HEK293 (cell line): ENCODE measurements at regions not wholly inside any gene's neighbourhood (a gene's known extent, or its start where the extent isn't known, plus 50 kb on each side); places are given as distances from the start of the nearest gene placed in this dataset.

Experiments
- CTCF ChIA-PET: fragments of 350-600 bp; formaldehyde crosslinking; extraction: SDS; loops from one replicate; lab custom pipeline; 2021; ENCODE audit warnings: antibody characterized with exemption; lab: Yijun Ruan, JAX
- POLR2A ChIA-PET: fragments of 300-600 bp; formaldehyde crosslinking; extraction: SDS; loops from one replicate; lab custom pipeline; 2020; ENCODE audit warnings: antibody characterized with exemption, inconsistent platforms; lab: Yijun Ruan, JAX
- H3K27ac ChIP-seq: fragments of 200-500 bp; sonication (Bioruptor generic); 2 replicates; pipeline ENCODE4 v1.5.1; 2014; ENCODE audit warnings: low read depth, low read length, control low read depth, inconsistent platforms; ENCODE audit errors: extremely low read depth
- H3K36me3 ChIP-seq, 2 experiments: fragments of 200-500 bp in 1 of 2; sonication (Bioruptor generic) in 1 of 2; 1 replicate in 1 of 2; 2 replicates in 1 of 2; pipeline ENCODE4 v1.5.1; 2014 to 2017; ENCODE audit warnings: inconsistent platforms in 2 of 2, low read length in 2 of 2; ENCODE audit not compliant: control insufficient read depth in 2 of 2, insufficient read depth in 1 of 2
- H3K4me1 ChIP-seq: fragments of 200-500 bp; sonication (Bioruptor generic); 2 replicates; pipeline ENCODE4 v1.5.1; 2014; ENCODE audit warnings: mild to moderate bottlenecking, low read length, inconsistent platforms; ENCODE audit not compliant: control insufficient read depth, insufficient read depth
- H3K4me3 ChIP-seq: 2 replicates; pipeline ENCODE4 v1.5.1; 2011; ENCODE audit warnings: low read depth, mild to moderate bottlenecking, control low read depth, low read length, moderate library complexity
- H3K9me3 ChIP-seq: fragments of 200-500 bp; sonication (Bioruptor generic); 2 replicates; pipeline ENCODE4 v1.5.1; 2014; ENCODE audit warnings: low read depth, low read length, inconsistent platforms; ENCODE audit not compliant: control insufficient read depth, insufficient read depth
- GLIS1 ChIP-seq: fragments of 450-650 bp; formaldehyde crosslinking; IDR thresholded peaks from 2 replicates; pipeline ENCODE4 v1.5.1; 2016; ENCODE audit warnings: missing biosample characterization, missing genetic modification characterization
- KLF10 ChIP-seq: fragments of 450-650 bp; IDR thresholded peaks from 2 replicates; pipeline ENCODE4 v1.5.1; 2018; ENCODE audit warnings: missing biosample characterization, mild to moderate bottlenecking, missing genetic modification characterization
- MYNN ChIP-seq: fragments of 450-650 bp; formaldehyde crosslinking; IDR thresholded peaks from 2 replicates; pipeline ENCODE4 v1.5.1; 2016; ENCODE audit warnings: missing biosample characterization, missing genetic modification characterization, borderline replicate concordance
- YY1 ChIP-seq: fragments of 450-650 bp; formaldehyde crosslinking; IDR thresholded peaks from 2 replicates; pipeline ENCODE4 v1.5.1; 2018; ENCODE audit warnings: missing biosample characterization, missing genetic modification characterization
- ZBTB7A ChIP-seq: fragments of 450-650 bp; formaldehyde crosslinking; IDR thresholded peaks from 2 replicates; pipeline ENCODE4 v1.5.1; 2016; ENCODE audit warnings: low read depth, missing biosample characterization, missing genetic modification characterization
- ZFP41 ChIP-seq: fragments of 450-650 bp; formaldehyde crosslinking; IDR thresholded peaks from 2 replicates; pipeline ENCODE4 v1.5.1; 2016; ENCODE audit warnings: missing biosample characterization, missing genetic modification characterization, borderline replicate concordance
- ZFP69B ChIP-seq: fragments of 450-650 bp; formaldehyde crosslinking; IDR thresholded peaks from 2 replicates; pipeline ENCODE4 v1.5.1; 2016; ENCODE audit warnings: missing biosample characterization, missing genetic modification characterization
- ZNF10 ChIP-seq: fragments of 450-650 bp; formaldehyde crosslinking; IDR thresholded peaks from 2 replicates; pipeline ENCODE4 v1.5.1; 2017; ENCODE audit warnings: missing biosample characterization, missing genetic modification characterization
- ZNF121 ChIP-seq: fragments of 450-650 bp; formaldehyde crosslinking; IDR thresholded peaks from 2 replicates; pipeline ENCODE4 v1.5.1; 2016; ENCODE audit warnings: missing biosample characterization, missing genetic modification characterization
- ZNF266 ChIP-seq: fragments of 450-650 bp; formaldehyde crosslinking; IDR thresholded peaks from 2 replicates; pipeline ENCODE4 v1.5.1; 2016; ENCODE audit warnings: missing biosample characterization, missing genetic modification characterization, low read depth
- ZNF311 ChIP-seq: fragments of 450-650 bp; formaldehyde crosslinking; IDR thresholded peaks from 2 replicates; pipeline ENCODE4 v1.5.1; 2017; ENCODE audit warnings: missing biosample characterization, missing genetic modification characterization, borderline replicate concordance
- ZNF335 ChIP-seq: fragments of 450-650 bp; formaldehyde crosslinking; conservative IDR thresholded peaks from 2 replicates; pipeline ENCODE4 v1.5.1; 2016; ENCODE audit warnings: missing biosample characterization, missing genetic modification characterization
- ZNF366 ChIP-seq: fragments of 450-650 bp; formaldehyde crosslinking; conservative IDR thresholded peaks from 2 replicates; pipeline ENCODE4 v1.5.1; 2016; ENCODE audit warnings: missing biosample characterization, missing genetic modification characterization
- ZNF394 ChIP-seq: fragments of 450-650 bp; formaldehyde crosslinking; IDR thresholded peaks from 2 replicates; pipeline ENCODE4 v1.5.1; 2016; ENCODE audit warnings: missing biosample characterization, missing genetic modification characterization, mild to moderate bottlenecking, moderate library complexity, borderline replicate concordance
- ZNF398 ChIP-seq: fragments of 450-650 bp; formaldehyde crosslinking; IDR thresholded peaks from 2 replicates; pipeline ENCODE4 v1.5.1; 2017; ENCODE audit warnings: missing biosample characterization, missing genetic modification characterization
- ZNF416 ChIP-seq: fragments of 450-650 bp; formaldehyde crosslinking; IDR thresholded peaks from 2 replicates; pipeline ENCODE4 v1.5.1; 2016; ENCODE audit warnings: missing biosample characterization, missing genetic modification characterization
- ZNF473 ChIP-seq: fragments of 450-650 bp; formaldehyde crosslinking; IDR thresholded peaks from 2 replicates; pipeline ENCODE4 v1.5.1; 2017; ENCODE audit warnings: missing biosample characterization, missing genetic modification characterization
- ZNF48 ChIP-seq: fragments of 450-650 bp; formaldehyde crosslinking; IDR thresholded peaks from 2 replicates; pipeline ENCODE4 v1.5.1; 2016; ENCODE audit warnings: missing biosample characterization, missing genetic modification characterization
- ZNF521 ChIP-seq: fragments of 450-650 bp; formaldehyde crosslinking; IDR thresholded peaks from 2 replicates; pipeline ENCODE4 v1.5.1; 2017; ENCODE audit warnings: missing biosample characterization, mild to moderate bottlenecking, missing genetic modification characterization
- ZNF621 ChIP-seq: fragments of 450-650 bp; formaldehyde crosslinking; IDR thresholded peaks from 2 replicates; pipeline ENCODE4 v1.5.1; 2017; ENCODE audit warnings: missing biosample characterization, missing genetic modification characterization
- ZXDB ChIP-seq: fragments of 450-650 bp; formaldehyde crosslinking; IDR thresholded peaks from 2 replicates; pipeline ENCODE4 v1.5.1; 2016; ENCODE audit warnings: missing biosample characterization, missing genetic modification characterization
- TF ChIP-seq, protein P1 (sequence below): fragments of 450-650 bp; formaldehyde crosslinking; IDR thresholded peaks from 2 replicates; pipeline ENCODE4 v1.5.1; 2017; ENCODE audit warnings: missing biosample characterization, missing genetic modification characterization

DNA sequence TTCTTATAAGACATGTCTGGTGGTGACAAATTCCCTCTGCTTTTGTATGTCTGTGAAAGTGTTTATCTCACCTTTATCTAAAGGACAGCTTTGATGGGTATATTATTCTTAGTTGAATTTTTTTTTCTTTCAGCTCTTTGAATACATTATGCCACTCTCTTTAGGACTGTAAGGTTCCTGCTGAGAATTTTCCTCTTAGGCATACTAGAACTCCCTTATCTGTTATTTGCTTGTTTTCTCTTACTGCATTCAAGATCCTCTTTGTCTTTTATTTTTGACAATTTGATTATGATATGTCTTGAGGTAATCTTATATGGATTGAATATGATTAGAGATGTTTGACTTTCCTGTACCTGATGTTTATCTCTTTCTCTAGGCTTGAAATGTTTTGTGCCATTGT, 1328.4 kb downstream of the PCDH9 start (continued):
- no peak for TF ChIP-seq ZNF48

- H3K4me3 ChIP-seq, result no peak overlapping the region
- CTCF ChIA-PET, result interaction anchor here (0.6 kb wide), 1 partner anchor 12 kb away, joined by 3 read pairs; no protein-coding TSS in a partner anchor
- H3K36me3 ChIP-seq, result no peaks in the 10 kb centered on the region
- POLR2A ChIA-PET, result no interaction called here
- TF ChIP-seq ZFP41 (tag by site-specific recombination) (no peak), ZNF473 (tag by site-specific recombination) (no peak), ZNF394 (tag by site-specific recombination) (no peak), ZNF366 (no peak), ZNF416 (tag by site-specific recombination) (no peak), MYNN (tag by site-specific recombination) (no peak), ZNF398 (tag by site-specific recombination) (no peak), ZNF311 (tag by site-specific recombination) (no peak), ZNF621 (tag by site-specific recombination) (no peak), ZXDB (tag by site-specific recombination) (no peak), YY1 (no peak), KLF10 (tag by site-specific recombination) (no peak), ZFP69B (tag by site-specific recombination) (no peak), ZBTB7A (tag by site-specific recombination) (no peak), ZNF335 (tag by site-specific recombination) (no peak), ZNF10 (tag by site-specific recombination) (no peak), ZNF521 (tag by site-specific recombination) (no peak), ZNF266 (tag by site-specific recombination) (no peak), GLIS1 (tag by site-specific recombination) (no peak)
- TF ChIP-seq, protein P1, sequence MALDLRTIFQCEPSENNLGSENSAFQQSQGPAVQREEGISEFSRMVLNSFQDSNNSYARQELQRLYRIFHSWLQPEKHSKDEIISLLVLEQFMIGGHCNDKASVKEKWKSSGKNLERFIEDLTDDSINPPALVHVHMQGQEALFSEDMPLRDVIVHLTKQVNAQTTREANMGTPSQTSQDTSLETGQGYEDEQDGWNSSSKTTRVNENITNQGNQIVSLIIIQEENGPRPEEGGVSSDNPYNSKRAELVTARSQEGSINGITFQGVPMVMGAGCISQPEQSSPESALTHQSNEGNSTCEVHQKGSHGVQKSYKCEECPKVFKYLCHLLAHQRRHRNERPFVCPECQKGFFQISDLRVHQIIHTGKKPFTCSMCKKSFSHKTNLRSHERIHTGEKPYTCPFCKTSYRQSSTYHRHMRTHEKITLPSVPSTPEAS (tag by site-specific recombination), result no peak
- no peaks in the 10 kb centered on the region for H3K9me3 ChIP-seq
- H3K4me1 ChIP-seq, result no peaks in the 10 kb centered on the region
- no peak overlapping the region for H3K27ac ChIP-seq
Measured at GRCh38 chr13:65894049-65894448, 1336.1 kb downstream of the PCDH9 start.

- H3K36me3 ChIP-seq, result no peaks in the 10 kb centered on the region
- ChIA-PET CTCF (no interaction called here), POLR2A (no interaction called here)
- H3K4me3 ChIP-seq, result no peak overlapping the region
- H3K9me3 ChIP-seq, result no peaks in the 10 kb centered on the region
- no peak overlapping the region for H3K27ac ChIP-seq
- TF ChIP-seq ZNF121 (tag by site-specific recombination), result no peak
- H3K4me1 ChIP-seq, result no peaks in the 10 kb centered on the region
Measured at GRCh38 chr13:65892859-65893258, 1337.3 kb downstream of the PCDH9 start.
